ENCODE measurements at regions not wholly inside any gene's neighbourhood (a gene's known extent, or its start where the extent isn't known, plus 50 kb on each side); places are given as distances from the start of the nearest gene placed in this dataset.

DNA sequence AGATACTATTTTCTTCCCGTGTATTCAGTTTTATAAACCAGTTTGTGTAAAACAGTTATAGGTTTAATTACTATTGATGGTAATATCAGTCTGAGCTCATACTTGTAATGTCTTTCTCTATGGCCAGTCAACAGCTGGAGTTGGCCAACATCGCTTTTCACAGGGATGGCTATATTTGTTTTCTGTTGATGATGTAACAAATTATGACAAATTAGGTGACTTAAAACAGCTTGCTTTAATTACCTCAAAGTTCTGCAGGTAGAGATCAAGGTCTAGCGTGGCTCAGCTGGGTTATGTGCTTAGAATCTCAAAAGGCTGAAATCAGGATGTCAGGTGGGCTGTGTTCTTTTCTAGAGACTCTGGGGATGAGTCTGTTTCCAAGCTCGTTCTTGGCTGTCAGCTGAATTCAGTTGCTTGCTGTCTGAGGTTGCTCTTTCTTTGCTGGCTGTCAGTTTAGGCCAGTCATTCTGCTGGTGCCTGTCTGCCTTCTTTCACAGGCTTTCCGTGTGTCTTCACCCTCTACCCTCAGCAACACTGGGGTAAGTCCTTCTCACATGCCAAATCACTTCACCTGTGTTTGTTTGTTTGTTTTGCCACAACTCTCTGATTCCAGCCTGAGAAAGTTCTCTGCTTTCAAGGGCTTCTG is 370.2 kb upstream of the E2F7 start:
- Histone ChIP-seq H3K27ac (ENCODE audit: low read length) (no peak overlapping the region), H2AFZ (ENCODE audit: low read depth, low read length) (no peak overlapping the region), H3K27me3 (ENCODE audit: insufficient read depth, low read length, poor library complexity) (no peaks in the 10 kb centered on the region), H3K4me3 (ENCODE audit: low read depth in 1 of 2, low read length in 2 of 2) (no peak overlapping the region), H3K36me3 (ENCODE audit: insufficient read depth, low read length) (no peaks in the 10 kb centered on the region), H3K4me1 (ENCODE audit: insufficient read depth, low read length) (no peaks in the 10 kb centered on the region), H3K9me3 (ENCODE audit: insufficient read depth, low read length, severe bottlenecking) (no peaks in the 10 kb centered on the region), H3K4me2 (ENCODE audit: insufficient read depth, low read length) (no peak overlapping the region), H3K9ac (ENCODE audit: low read depth, low read length) (no peak overlapping the region), H3K79me2 (ENCODE audit: insufficient read depth, low read length) (no peaks in the 10 kb centered on the region), H4K20me1 (ENCODE audit: insufficient read depth, low read length) (no peaks in the 10 kb centered on the region)
- DNase-seq (no peak), ATAC-seq (ENCODE audit: insufficient read depth, low read depth) (no peak)
- TF ChIP-seq, protein P1, sequence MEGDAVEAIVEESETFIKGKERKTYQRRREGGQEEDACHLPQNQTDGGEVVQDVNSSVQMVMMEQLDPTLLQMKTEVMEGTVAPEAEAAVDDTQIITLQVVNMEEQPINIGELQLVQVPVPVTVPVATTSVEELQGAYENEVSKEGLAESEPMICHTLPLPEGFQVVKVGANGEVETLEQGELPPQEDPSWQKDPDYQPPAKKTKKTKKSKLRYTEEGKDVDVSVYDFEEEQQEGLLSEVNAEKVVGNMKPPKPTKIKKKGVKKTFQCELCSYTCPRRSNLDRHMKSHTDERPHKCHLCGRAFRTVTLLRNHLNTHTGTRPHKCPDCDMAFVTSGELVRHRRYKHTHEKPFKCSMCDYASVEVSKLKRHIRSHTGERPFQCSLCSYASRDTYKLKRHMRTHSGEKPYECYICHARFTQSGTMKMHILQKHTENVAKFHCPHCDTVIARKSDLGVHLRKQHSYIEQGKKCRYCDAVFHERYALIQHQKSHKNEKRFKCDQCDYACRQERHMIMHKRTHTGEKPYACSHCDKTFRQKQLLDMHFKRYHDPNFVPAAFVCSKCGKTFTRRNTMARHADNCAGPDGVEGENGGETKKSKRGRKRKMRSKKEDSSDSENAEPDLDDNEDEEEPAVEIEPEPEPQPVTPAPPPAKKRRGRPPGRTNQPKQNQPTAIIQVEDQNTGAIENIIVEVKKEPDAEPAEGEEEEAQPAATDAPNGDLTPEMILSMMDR (IDR thresholded peaks at IDR 0.05; ENCODE audit: borderline replicate concordance, extremely low read depth, low read length, poor library complexity, severe bottlenecking) = no peak
- TF ChIP-seq EZH2 (IDR thresholded peaks at IDR 0.05; ENCODE audit: borderline replicate concordance, low read depth, low read length, severe bottlenecking) = no peak

DNA sequence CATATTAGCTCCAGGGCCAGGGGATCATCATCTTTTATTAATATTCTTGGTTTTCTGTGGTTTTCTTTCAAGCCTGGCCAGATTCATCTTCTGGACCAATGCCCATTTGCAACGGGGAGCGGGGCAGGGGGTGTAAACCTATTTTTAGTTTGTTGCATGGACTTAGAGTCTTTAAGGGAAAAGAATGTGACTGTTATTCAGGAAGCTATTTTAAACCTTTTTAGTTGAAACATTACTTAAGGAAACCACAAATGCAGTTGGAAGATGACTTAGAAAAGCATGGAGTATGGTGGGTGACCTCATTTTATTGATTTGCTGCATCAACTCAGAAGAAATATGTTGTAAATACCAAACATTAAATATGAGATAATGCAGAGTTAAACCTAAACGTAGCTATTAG is 368.4 kb upstream of the E2F7 start:
- DNase-seq (no peak), ATAC-seq (ENCODE audit: insufficient read depth, low read depth) (no peak)
- Histone ChIP-seq H3K4me1 (ENCODE audit: insufficient read depth, low read length) (no peaks in the 10 kb centered on the region), H2AFZ (ENCODE audit: low read depth, low read length) (no peak overlapping the region), H3K27ac (ENCODE audit: low read length) (no peak overlapping the region), H4K20me1 (ENCODE audit: insufficient read depth, low read length) (no peaks in the 10 kb centered on the region), H3K9ac (ENCODE audit: low read depth, low read length) (no peak overlapping the region), H3K79me2 (ENCODE audit: insufficient read depth, low read length) (no peaks in the 10 kb centered on the region), H3K4me3 (ENCODE audit: low read depth in 1 of 2, low read length in 2 of 2) (no peak overlapping the region), H3K27me3 (ENCODE audit: insufficient read depth, low read length, poor library complexity) (no peaks in the 10 kb centered on the region), H3K36me3 (ENCODE audit: insufficient read depth, low read length) (no peaks in the 10 kb centered on the region), H3K9me3 (ENCODE audit: insufficient read depth, low read length, severe bottlenecking) (no peaks in the 10 kb centered on the region), H3K4me2 (ENCODE audit: insufficient read depth, low read length) (no peak overlapping the region)
- TF ChIP-seq EZH2 (IDR thresholded peaks at IDR 0.05; ENCODE audit: borderline replicate concordance, low read depth, low read length, severe bottlenecking) = no peak
- TF ChIP-seq, protein P1 (IDR thresholded peaks at IDR 0.05; ENCODE audit: borderline replicate concordance, extremely low read depth, low read length, poor library complexity, severe bottlenecking) = no peak

DNA sequence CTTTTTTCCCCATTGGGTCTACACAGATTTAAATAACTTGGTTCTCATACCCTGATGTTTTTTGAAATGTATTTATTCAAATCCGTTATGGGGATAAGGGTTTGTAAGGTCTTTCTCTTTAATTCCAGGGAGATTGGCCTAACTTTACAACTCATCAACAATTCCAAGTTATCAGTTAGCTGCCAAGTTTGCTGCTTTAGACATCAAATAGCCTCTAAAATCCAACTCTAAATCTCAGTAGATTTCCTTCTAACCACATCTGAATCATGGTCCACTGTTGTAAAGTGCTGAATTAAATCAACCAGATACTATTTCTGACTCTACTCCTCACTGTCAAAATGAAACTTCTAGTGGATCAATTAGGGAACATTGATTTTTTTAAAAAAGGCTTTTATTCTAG is 364.1 kb upstream of the E2F7 start:
- TF ChIP-seq, protein P1 (IDR thresholded peaks at IDR 0.05; ENCODE audit: borderline replicate concordance, extremely low read depth, low read length, poor library complexity, severe bottlenecking) = no peak
- no peak for TF ChIP-seq EZH2 (IDR thresholded peaks at IDR 0.05; ENCODE audit: borderline replicate concordance, low read depth, low read length, severe bottlenecking)
- ATAC-seq (ENCODE audit: insufficient read depth, low read depth) (no peak), DNase-seq (no peak)
- H4K20me1 ChIP-seq (ENCODE audit: insufficient read depth, low read length) = no peaks in the 10 kb centered on the region
- H3K4me2 ChIP-seq (ENCODE audit: insufficient read depth, low read length) = no peak overlapping the region
- no peak overlapping the region for H3K4me3 ChIP-seq (ENCODE audit: low read depth in 1 of 2, low read length in 2 of 2)
- H3K27me3 ChIP-seq (ENCODE audit: insufficient read depth, low read length, poor library complexity) = no peaks in the 10 kb centered on the region
- no peak overlapping the region for H2AFZ ChIP-seq (ENCODE audit: low read depth, low read length)
- no peaks in the 10 kb centered on the region for H3K79me2 ChIP-seq (ENCODE audit: insufficient read depth, low read length)
- H3K27ac ChIP-seq (ENCODE audit: low read length) = no peak overlapping the region
- H3K4me1 ChIP-seq (ENCODE audit: insufficient read depth, low read length) = no peaks in the 10 kb centered on the region
- no peaks in the 10 kb centered on the region for H3K9me3 ChIP-seq (ENCODE audit: insufficient read depth, low read length, severe bottlenecking)
- no peak overlapping the region for H3K9ac ChIP-seq (ENCODE audit: low read depth, low read length)
- no peaks in the 10 kb centered on the region for H3K36me3 ChIP-seq (ENCODE audit: insufficient read depth, low read length)
